H1 (cell line): ENCODE measurements at regions not wholly inside any gene's neighbourhood (a gene's known extent, or its start where the extent isn't known, plus 50 kb on each side); places are given as distances from the start of the nearest gene placed in this dataset.

Experiments used
- CTCF ChIA-PET: fragments of 300-600 bp; sonication (Branson Sonifier 250); formaldehyde crosslinking; loops from one replicate; lab custom pipeline; 2021; ENCODE audit not compliant: partially characterized antibody; lab: Charles Lee
- POLR2A ChIA-PET: fragments of 300-600 bp; sonication (Branson Sonifier 250); formaldehyde crosslinking; loops from one replicate; lab custom pipeline; 2021; ENCODE audit warnings: inconsistent platforms; ENCODE audit not compliant: partially characterized antibody; lab: Charles Lee
- DNase-seq, 2 experiments: peaks; one replicate each; pipeline versions ENCODE4 v3.0.0 to v3.0.0-alpha.2; 2010 to 2022; ENCODE audit warnings: low spot score in 2 of 2, low read depth in 1 of 2, mixed read lengths in 1 of 2
- FAIRE-seq: peaks from 2 replicates; lab custom pipeline; 2011; peaks lifted over from hg19 to GRCh38; lab: Jason Lieb, UNC
- H2AFZ ChIP-seq: 2 replicates; pipeline ENCODE4 v1.8.1; 2012; ENCODE audit warnings: low read length, inconsistent platforms
- H2AK5ac ChIP-seq: 2 replicates; pipeline ENCODE4 v1.6.1; 2013; ENCODE audit warnings: low read depth, low read length
- H2BK120ac ChIP-seq: replicated peaks from 2 replicates; pipeline ENCODE3; 2013; ENCODE audit warnings: low read depth, low read length, inconsistent platforms
- H2BK12ac ChIP-seq: 2 replicates; pipeline ENCODE4 v1.6.1; 2013; ENCODE audit warnings: low read depth, low read length
- H2BK15ac ChIP-seq: 2 replicates; pipeline ENCODE4 v1.6.1; 2013; ENCODE audit warnings: low read length
- H2BK20ac ChIP-seq: 2 replicates; pipeline ENCODE4 v1.6.1; 2013; ENCODE audit warnings: low read length
- H2BK5ac ChIP-seq: 2 replicates; pipeline ENCODE4 v1.6.1; 2013; ENCODE audit warnings: low read depth, low read length
- H3K14ac ChIP-seq: 2 replicates; pipeline ENCODE4 v1.6.1; 2013; ENCODE audit warnings: inconsistent platforms; ENCODE audit not compliant: insufficient read length
- H3K18ac ChIP-seq: 2 replicates; pipeline ENCODE4 v1.6.1; 2013; ENCODE audit warnings: low read length; ENCODE audit errors: extremely low read depth
- H3K23ac ChIP-seq: 2 replicates; pipeline ENCODE4 v1.6.1; 2013; ENCODE audit warnings: inconsistent platforms; ENCODE audit not compliant: insufficient read length
- H3K23me2 ChIP-seq: 2 replicates; pipeline ENCODE4 v1.6.1; 2013; ENCODE audit warnings: low read depth, low read length
- H3K27ac ChIP-seq: 2 replicates; pipeline ENCODE4 v1.6.1; 2011; ENCODE audit warnings: low read depth, low read length, inconsistent platforms
- H3K27me3 ChIP-seq, 4 experiments: replicated peaks in 1 of 4; 1 replicate in 1 of 4; 2 replicates in 3 of 4; pipeline versions ENCODE4 v1.6.1 to v1.8.1; 2011 to 2013; ENCODE audit warnings: low read length in 3 of 4, mild to moderate bottlenecking in 3 of 4, inconsistent platforms in 2 of 4, mixed read lengths in 2 of 4, moderate library complexity in 1 of 4; ENCODE audit not compliant: control insufficient read depth in 3 of 4, insufficient read depth in 3 of 4; ENCODE audit errors: extremely low read depth in 1 of 4
- H3K36me3 ChIP-seq, 4 experiments: 2 replicates each; pipeline versions ENCODE4 v1.6.1 to v1.8.1; 2011 to 2013; ENCODE audit warnings: mild to moderate bottlenecking in 4 of 4, low read length in 3 of 4, moderate library complexity in 2 of 4, control low read depth in 1 of 4, inconsistent platforms in 1 of 4; ENCODE audit not compliant: insufficient read depth in 4 of 4, control insufficient read depth in 2 of 4
- H3K4ac ChIP-seq: replicated peaks from 2 replicates; pipeline ENCODE3; 2013; ENCODE audit warnings: low read length, low read depth, mixed read lengths, inconsistent platforms; ENCODE audit not compliant: insufficient read length
- H3K4me1 ChIP-seq, 4 experiments: replicated peaks in 1 of 4; 1 replicate in 1 of 4; 2 replicates in 3 of 4; pipeline versions ENCODE4 v1.6.1 to v1.8.1; 2011 to 2013; ENCODE audit warnings: low read length in 3 of 4, inconsistent platforms in 2 of 4, mixed read lengths in 1 of 4; ENCODE audit not compliant: insufficient read depth in 4 of 4, control insufficient read depth in 3 of 4
- H3K4me2 ChIP-seq, 2 experiments: 2 replicates each; pipeline versions ENCODE4 v1.6.1 to v1.8.1; 2011 to 2013; ENCODE audit warnings: low read depth in 2 of 2, low read length in 2 of 2, control low read depth in 1 of 2, inconsistent platforms in 1 of 2, mild to moderate bottlenecking in 1 of 2; ENCODE audit not compliant: insufficient read depth in 1 of 2
- H3K4me3 ChIP-seq, 4 experiments: fragments of 200-600, 300-600 bp in 1 of 4; sonication (generic), shearing (Covaris generic), sonication (Bioruptor Twin) in 1 of 4; 2 replicates each; pipeline versions ENCODE4 v1.5.1 to v1.8.1; 2011 to 2016; ENCODE audit warnings: low read length in 4 of 4, low read depth in 3 of 4, control low read depth in 2 of 4, inconsistent platforms in 2 of 4, mild to moderate bottlenecking in 2 of 4, mixed read lengths in 1 of 4, moderate library complexity in 1 of 4; ENCODE audit not compliant: insufficient read depth in 2 of 4; ENCODE audit errors: extremely low read depth in 1 of 4
- H3K56ac ChIP-seq: replicated peaks from 2 replicates; pipeline ENCODE3; 2013; ENCODE audit warnings: low read depth, mild to moderate bottlenecking, mixed read lengths, low read length, inconsistent platforms; ENCODE audit not compliant: insufficient read length
- H3K79me1 ChIP-seq: 2 replicates; pipeline ENCODE4 v1.6.1; 2013; ENCODE audit warnings: low read depth, low read length, control low read depth
- H3K79me2 ChIP-seq, 2 experiments: 2 replicates each; pipeline versions ENCODE4 v1.6.1 to v1.8.1; 2012 to 2013; ENCODE audit warnings: low read length in 2 of 2, mild to moderate bottlenecking in 2 of 2, inconsistent platforms in 1 of 2; ENCODE audit not compliant: insufficient read depth in 2 of 2, control insufficient read depth in 1 of 2
- H3K9ac ChIP-seq, 4 experiments: replicated peaks in 1 of 4; 1 replicate in 1 of 4; 2 replicates in 3 of 4; pipeline versions ENCODE4 v1.6.1 to v1.8.1; 2011 to 2013; ENCODE audit warnings: low read depth in 3 of 4, low read length in 3 of 4, control low read depth in 2 of 4, mild to moderate bottlenecking in 2 of 4, moderate library complexity in 2 of 4, inconsistent platforms in 1 of 4; ENCODE audit errors: extremely low read depth in 1 of 4
- H3K9me3 ChIP-seq, 2 experiments: 2 replicates each; pipeline versions ENCODE4 v1.6.1 to v1.8.1; 2012 to 2013; ENCODE audit warnings: mild to moderate bottlenecking in 2 of 2, moderate library complexity in 2 of 2, control low read depth in 1 of 2, inconsistent platforms in 1 of 2, low read depth in 1 of 2, low read length in 1 of 2, mixed read lengths in 1 of 2; ENCODE audit not compliant: insufficient read depth in 2 of 2
- H4K20me1 ChIP-seq, 2 experiments: replicated peaks in 1 of 2; 2 replicates each; pipeline versions ENCODE3 to v1.8.1; 2011 to 2013; ENCODE audit warnings: inconsistent platforms in 2 of 2, low read length in 2 of 2, mild to moderate bottlenecking in 1 of 2; ENCODE audit not compliant: insufficient read depth in 2 of 2, control insufficient read depth in 1 of 2
- H4K5ac ChIP-seq: 2 replicates; pipeline ENCODE4 v1.6.1; 2013; ENCODE audit warnings: low read length, low read depth, mixed read lengths, inconsistent platforms; ENCODE audit not compliant: insufficient read length
- H4K8ac ChIP-seq: 2 replicates; pipeline ENCODE4 v1.8.0; 2013; ENCODE audit warnings: mild to moderate bottlenecking, moderate library complexity, low read length, inconsistent platforms; ENCODE audit not compliant: insufficient read depth; ENCODE audit errors: extremely low read depth
- H4K91ac ChIP-seq: replicated peaks from 2 replicates; pipeline ENCODE3; 2013; ENCODE audit warnings: low read length, mixed read lengths, inconsistent platforms; ENCODE audit not compliant: insufficient read length
- ATF2 ChIP-seq: IDR thresholded peaks from 2 replicates; pipeline ENCODE4 v1.6.1; 2012; ENCODE audit warnings: low read length, inconsistent platforms
- BACH1 ChIP-seq: IDR thresholded peaks from 2 replicates; pipeline ENCODE4 v1.6.1; 2012; ENCODE audit warnings: low read length, improper control_type of control experiment
- EGR1 ChIP-seq: IDR thresholded peaks from 2 replicates; pipeline ENCODE4 v1.6.1; 2011; ENCODE audit warnings: low read depth, low read length, borderline replicate concordance
- HDAC6 ChIP-seq: IDR thresholded peaks from one replicate; pipeline ENCODE4 v1.7.1; 2012; ENCODE audit warnings: low read depth, mild to moderate bottlenecking, inconsistent platforms, low read length, moderate library complexity
- KDM1A ChIP-seq: fragments of 200-600, 300-600 bp; sonication (generic); IDR thresholded peaks from 2 replicates; pipeline ENCODE4 v1.7.1; 2016; ENCODE audit warnings: mild to moderate bottlenecking, low read length, borderline replicate concordance
- KDM4A ChIP-seq: IDR thresholded peaks from one replicate; pipeline ENCODE4 v1.7.1; 2012; ENCODE audit warnings: low read depth, mild to moderate bottlenecking, moderate library complexity, low read length, inconsistent platforms; ENCODE audit not compliant: severe bottlenecking
- RAD21 ChIP-seq, 2 experiments: IDR thresholded peaks in 1 of 2; conservative IDR thresholded peaks in 1 of 2; 2 replicates each; pipeline ENCODE4 v1.6.1; 2011; ENCODE audit warnings: low read depth in 2 of 2, low read length in 2 of 2, improper control_type of control experiment in 1 of 2, inconsistent platforms in 1 of 2, mild to moderate bottlenecking in 1 of 2, moderate library complexity in 1 of 2
- SP4 ChIP-seq: IDR thresholded peaks from 2 replicates; pipeline ENCODE4 v1.6.1; 2012; ENCODE audit warnings: low read length, inconsistent platforms
- TBP ChIP-seq: IDR thresholded peaks from 2 replicates; pipeline ENCODE4 v1.6.1; 2011; ENCODE audit warnings: low read depth, low read length, improper control_type of control experiment
- YY1 ChIP-seq: IDR thresholded peaks from 2 replicates; pipeline ENCODE4 v1.6.1; 2011; ENCODE audit warnings: low read depth, mild to moderate bottlenecking, low read length
- WGBS, 2 experiments: shearing (Covaris generic) in 1 of 2; methylation state at CpG; one replicate each; pipeline versions ENCODE4 v1.1.6 to v1.1.7; 2013 to 2015; ENCODE audit warnings: low lambda C conversion rate in 2 of 2, mixed read lengths in 2 of 2, inconsistent platforms in 1 of 2, low coverage in 1 of 2, missing lambda C conversion rate in 1 of 2; ENCODE audit not compliant: insufficient replicate concordance in 2 of 2, insufficient coverage in 1 of 2, insufficient read length in 1 of 2; ENCODE audit errors: extremely low coverage in 1 of 2, missing lambda C conversion rate in 1 of 2; 5-methylcytosine and 5-hydroxymethylcytosine counted together

GRCh38 chr6:139663996-139664395, 289.5 kb upstream of the CITED2 start:
- FAIRE-seq, result no peak

More at GRCh38 chr6:139663996-139664395, 289.5 kb upstream of the CITED2 start:
- H3K4me2 ChIP-seq, result no peak overlapping the region
- H3K79me2 ChIP-seq, result no peaks in the 10 kb centered on the region
- no peak overlapping the region for H3K18ac ChIP-seq
- H2BK120ac ChIP-seq, result no peak overlapping the region
- CTCF ChIA-PET, result no interaction called here
- no peaks in the 10 kb centered on the region for H3K23me2 ChIP-seq
- no peak for TF ChIP-seq EGR1
- TF ChIP-seq TBP, result no peak
- no peak for TF ChIP-seq BACH1
- no peak for TF ChIP-seq YY1
- no peak for TF ChIP-seq ATF2
- no peak for TF ChIP-seq KDM1A
- no peak for TF ChIP-seq RAD21 (IDR thresholded peaks at IDR 0.05 in 1 of 2, conservative IDR thresholded peaks at IDR 0.05 in 1 of 2; ENCODE audit: low read depth in 2 of 2, low read length in 2 of 2)
- no peak for TF ChIP-seq KDM4A
- TF ChIP-seq SP4, result no peak
- no peak for TF ChIP-seq HDAC6
- TF ChIP-seq, all 59 proteins: peak for 0
- Histone ChIP-seq H2BK12ac (no peak overlapping the region), H4K5ac (no peak overlapping the region), H3K4ac (no peak overlapping the region), H3K79me1 (no peaks in the 10 kb centered on the region), H2AFZ (no peak overlapping the region), H3K27me3 (no peaks in the 10 kb centered on the region), H3K4me1 (no peaks in the 10 kb centered on the region), H3K4me3 (no peak overlapping the region), H4K20me1 (no peaks in the 10 kb centered on the region), H4K91ac (no peak overlapping the region), H2AK5ac (no peak overlapping the region), H3K56ac (no peak overlapping the region), H3K14ac (no peak overlapping the region), H3K9me3 (no peaks in the 10 kb centered on the region; a peak in 1 of 4 replicates), H2BK5ac (no peak overlapping the region), H2BK15ac (no peak overlapping the region), H3K36me3 (no peaks in the 10 kb centered on the region), H4K8ac (no peak overlapping the region), H3K27ac (no peak overlapping the region), H2BK20ac (no peak overlapping the region), H3K23ac (no peak overlapping the region), H3K9ac (no peak overlapping the region)
- POLR2A ChIA-PET, result no interaction called here
- WGBS, 2 experiments, result 89% methylated on average over 1 of the region's 1 CpG; no CpG with 5 or more reads in 1 of the 2 experiments
- DNase-seq, result no peak
